Activated CD8-positive, alpha-beta T cell treated with anti-CD3 and anti-CD28 coated beads for 36 hours (primary cell): ENCODE measurements at regions not wholly inside any gene's neighbourhood (a gene's known extent, or its start where the extent isn't known, plus 50 kb on each side); places are given as distances from the start of the nearest gene placed in this dataset.
"Not testable (repeated sequence)": the region's sequence is repeated elsewhere in the genome, so short reads cannot be mapped to it uniquely, and the experiment has no call there.

ENCODE experiments used
- ATAC-seq: fragments of 200-7000 bp; cut with Tn5 transposase; one replicate; pipeline ENCODE4 v1.10.0; 2021; ENCODE audit warnings: mild to moderate bottlenecking, moderate library complexity
- CTCF ChIA-PET: fragments of 350-600 bp; sonication (Branson Sonifier 250); formaldehyde crosslinking; loops from one replicate; lab custom pipeline; 2021; ENCODE audit warnings: antibody characterized with exemption; lab: Charles Lee
- POLR2A ChIA-PET: fragments of 350-600 bp; sonication (Branson Sonifier 250); formaldehyde crosslinking; loops from one replicate; lab custom pipeline; 2021; ENCODE audit warnings: antibody characterized with exemption; lab: Charles Lee
- DNase-seq: peaks from one replicate; pipeline ENCODE4 v3.0.0-alpha.2; 2020
- H3K27ac Mint-ChIP-seq: one replicate; pipeline ENCODE4 v1.8.0; 2021; ENCODE audit warnings: mild to moderate bottlenecking, mixed read lengths
- H3K27me3 Mint-ChIP-seq: one replicate; pipeline ENCODE4 v1.8.0; 2021; ENCODE audit warnings: mixed read lengths
- H3K36me3 Mint-ChIP-seq: one replicate; pipeline ENCODE4 v1.8.0; 2021; ENCODE audit warnings: low read depth, mixed read lengths
- H3K4me1 Mint-ChIP-seq: one replicate; pipeline ENCODE4 v1.8.0; 2021; ENCODE audit warnings: low read depth, mixed read lengths
- H3K4me3 Mint-ChIP-seq: one replicate; pipeline ENCODE4 v1.8.0; 2021; ENCODE audit warnings: mild to moderate bottlenecking, moderate library complexity, mixed read lengths
- H3K9me3 Mint-ChIP-seq: one replicate; pipeline ENCODE4 v1.8.0; 2021; ENCODE audit warnings: mixed read lengths
- CTCF ChIP-seq: fragments of 200-600 bp; IDR thresholded peaks from one replicate; pipeline ENCODE4 v1.8.0; 2022; ENCODE audit warnings: antibody characterized with exemption, mild to moderate bottlenecking
- intact Hi-C: fragments of 100-400 bp; cut with micrococcal nuclease; formaldehyde crosslinking; loops from one replicate; pipeline ENCODE4 v1.10.0; 2022

GRCh38 chr10:64345856-64346255 is 824.7 kb downstream of the REEP3 start:
- intact Hi-C loops = no loop called here
- Mint-ChIP-seq H3K36me3 (no peaks in the 10 kb centered on the region), H3K9me3 (peaks cover 5% of the 10 kb centered on the region), H3K27me3 (no peaks in the 10 kb centered on the region), H3K4me3 (no peak overlapping the region), H3K4me1 (no peaks in the 10 kb centered on the region), H3K27ac (no peak overlapping the region)
- DNase-seq = no peak
- ATAC-seq = no peak
- TF ChIP-seq CTCF = no peak
- ChIA-PET POLR2A (no interaction called here), CTCF (no interaction called here)

- Mint-ChIP-seq H3K27me3 (no peaks in the 10 kb centered on the region), H3K27ac (no peak overlapping the region), H3K4me1 (no peaks in the 10 kb centered on the region), H3K36me3 (no peaks in the 10 kb centered on the region), H3K9me3 (peaks cover 5% of the 10 kb centered on the region), H3K4me3 (no peak overlapping the region)
- no peak for TF ChIP-seq CTCF
- intact Hi-C loops = no loop called here
- ChIA-PET POLR2A (no interaction called here), CTCF (no interaction called here)
- DNase-seq (no peak), ATAC-seq (no peak)
Measured at GRCh38 chr10:64346389-64346788, 825.2 kb downstream of the REEP3 start.

- Mint-ChIP-seq H3K36me3 (no peaks in the 10 kb centered on the region), H3K4me3 (no peak overlapping the region), H3K27me3 (no peaks in the 10 kb centered on the region), H3K9me3 (peaks cover 5% of the 10 kb centered on the region), H3K4me1 (no peaks in the 10 kb centered on the region), H3K27ac (no peak overlapping the region)
- POLR2A ChIA-PET = no interaction called here
- CTCF ChIA-PET = no interaction called here
- intact Hi-C loops = no loop called here
- ATAC-seq = no peak
- no peak for TF ChIP-seq CTCF
- no peak for DNase-seq
Measured at GRCh38 chr10:64350665-64351064, 829.5 kb downstream of the REEP3 start.

GRCh38 chr10:64358907-64359306 is 837.7 kb downstream of the REEP3 start:
- CTCF ChIA-PET = no interaction called here

GRCh38 chr10:64360240-64360639 is 839.0 kb downstream of the REEP3 start:
- H3K36me3 Mint-ChIP-seq, intact Hi-C loops, DNase-seq, CTCF ChIA-PET, H3K27me3 Mint-ChIP-seq, H3K9me3 Mint-ChIP-seq, POLR2A ChIA-PET, ATAC-seq, H3K4me3 Mint-ChIP-seq, H3K27ac Mint-ChIP-seq, H3K4me1 Mint-ChIP-seq: not testable (repeated sequence)

More at GRCh38 chr10:64358907-64359306, 837.7 kb downstream of the REEP3 start:
- Mint-ChIP-seq H3K4me1 (no peaks in the 10 kb centered on the region), H3K9me3 (peaks cover 9% of the 10 kb centered on the region), H3K4me3 (no peak overlapping the region), H3K36me3 (no peaks in the 10 kb centered on the region), H3K27ac (no peak overlapping the region), H3K27me3 (no peaks in the 10 kb centered on the region)
- DNase-seq = no peak
- no peak for TF ChIP-seq CTCF
- intact Hi-C loops = no loop called here
- POLR2A ChIA-PET = no interaction called here
- ATAC-seq = no peak

DNA sequence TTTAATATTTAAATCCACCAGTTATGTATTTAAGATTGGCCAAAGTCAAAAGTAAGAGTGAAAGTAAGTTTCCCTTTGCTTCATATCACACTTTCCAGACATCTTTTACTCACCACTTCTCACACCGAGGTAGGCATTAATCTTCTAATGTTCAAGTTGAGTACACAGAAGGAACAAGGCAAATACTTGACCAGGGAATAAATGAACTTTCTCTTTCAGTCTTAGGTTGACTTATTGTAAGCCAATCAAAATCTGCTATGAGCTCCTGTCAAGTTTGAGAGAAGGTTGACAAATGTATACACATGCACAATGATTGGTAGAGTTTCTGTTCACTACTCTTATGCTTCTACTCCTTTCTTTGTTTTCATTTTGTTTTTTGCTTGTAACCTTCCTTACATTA is 842.5 kb downstream of the REEP3 start:
- H3K27ac Mint-ChIP-seq = no peak overlapping the region
- peaks cover 7% of the 10 kb centered on the region for H3K9me3 Mint-ChIP-seq
- ATAC-seq = no peak
- H3K4me1 Mint-ChIP-seq = no peaks in the 10 kb centered on the region
- CTCF ChIA-PET = no interaction called here
- no peak for TF ChIP-seq CTCF
- H3K4me3 Mint-ChIP-seq = no peak overlapping the region
- POLR2A ChIA-PET = no interaction called here
- intact Hi-C loops = no loop called here
- no peak for DNase-seq
- H3K36me3 Mint-ChIP-seq = no peaks in the 10 kb centered on the region
- H3K27me3 Mint-ChIP-seq = no peaks in the 10 kb centered on the region
